ENCODE measurements at regions not wholly inside any gene's neighbourhood (a gene's known extent, or its start where the extent isn't known, plus 50 kb on each side); places are given as distances from the start of the nearest gene placed in this dataset.

GRCh38 chr17:5821803-5822202, 237.5 kb upstream of the NLRP1 start:
- no peak for DNase-seq

GRCh38 chr17:5822281-5823060, 238.2 kb upstream of the NLRP1 start:
- DNase-seq, result no peak

- DNase-seq, result no peak
These were observed 238.9 kb upstream of the NLRP1 start for GRCh38 chr17:5823219-5823618.

- DNase-seq, result no peak
These were observed 241.5 kb upstream of the NLRP1 start for GRCh38 chr17:5825717-5826330.

GRCh38 chr17:5826384-5826783, 242.1 kb upstream of the NLRP1 start:
- peak; percentile 25 for DNase-seq

- no peak for DNase-seq
These were observed 239.3 kb upstream of the WSCD1 start for GRCh38 chr17:5830921-5831320.

- peak; percentile 72 for DNase-seq
These were observed 237.3 kb upstream of the WSCD1 start for GRCh38 chr17:5832886-5833285.

GRCh38 chr17:5837055-5837491, 233.1 kb upstream of the WSCD1 start:
- DNase-seq, result peak; percentile 7

GRCh38 chr17:5838661-5839300, 231.4 kb upstream of the WSCD1 start:
- no peak for DNase-seq

GRCh38 chr17:5840811-5841446, 229.2 kb upstream of the WSCD1 start:
- no peak for DNase-seq

GRCh38 chr17:5841862-5842261, 228.3 kb upstream of the WSCD1 start:
- DNase-seq, result no peak

- no peak for DNase-seq
These were observed 226.7 kb upstream of the WSCD1 start for GRCh38 chr17:5843366-5844026.

GRCh38 chr17:5846001-5846400, 224.2 kb upstream of the WSCD1 start:
- DNase-seq, result no peak

- no peak for DNase-seq
These were observed 215.2 kb upstream of the WSCD1 start for GRCh38 chr17:5854871-5855554.

GRCh38 chr17:5861246-5861645, 208.9 kb upstream of the WSCD1 start:
- no peak for DNase-seq

GRCh38 chr17:5861854-5862253, 208.3 kb upstream of the WSCD1 start:
- no peak for DNase-seq

- DNase-seq, result no peak
These were observed 207.8 kb upstream of the WSCD1 start for GRCh38 chr17:5862395-5862794.

- no peak for DNase-seq
These were observed 205.2 kb upstream of the WSCD1 start for GRCh38 chr17:5864741-5865657.

GRCh38 chr17:5866978-5867377, 203.2 kb upstream of the WSCD1 start:
- DNase-seq, result no peak

GRCh38 chr17:5869041-5869745, 201.0 kb upstream of the WSCD1 start:
- no peak for DNase-seq

Measured in NCI-H226 (cell line).